Stimulated activated effector memory CD8-positive, alpha-beta T cell treated with anti-CD3 and anti-CD28 coated beads, Interleukin-12 subunit alpha, Interleukin-12 subunit beta, amount 100 ng/mL, for 72 hours (primary cell): ENCODE measurements at regions not wholly inside any gene's neighbourhood (a gene's known extent, or its start where the extent isn't known, plus 50 kb on each side); places are given as distances from the start of the nearest gene placed in this dataset.

Source experiments
- ATAC-seq: fragments of 150-1000 bp; cut with Tn5 transposase; 2 replicates; pipeline ENCODE4 v1.10.0; 2021
- DNase-seq, 2 donors: peaks; one replicate each; pipeline ENCODE4 v3.0.0; 2021 to 2022; ENCODE audit warnings: low spot score in 2 of 2
- H3K27ac Mint-ChIP-seq: one replicate; pipeline ENCODE4 v1.8.0; 2022; ENCODE audit warnings: mild to moderate bottlenecking, mixed read lengths
- H3K36me3 Mint-ChIP-seq: one replicate; pipeline ENCODE4 v1.8.0; 2022; ENCODE audit warnings: mild to moderate bottlenecking, mixed read lengths
- H3K4me1 Mint-ChIP-seq: one replicate; pipeline ENCODE4 v1.8.0; 2022; ENCODE audit warnings: mixed read lengths
- H3K4me3 Mint-ChIP-seq: one replicate; pipeline ENCODE4 v1.8.0; 2022; ENCODE audit warnings: mild to moderate bottlenecking, mixed read lengths
- H3K9me3 Mint-ChIP-seq: one replicate; pipeline ENCODE4 v1.8.0; 2022; ENCODE audit warnings: mixed read lengths

GRCh38 chr16:74092336-74092735, 204.3 kb upstream of the PSMD7 start:
- H3K4me1 Mint-ChIP-seq, result no peaks in the 10 kb centered on the region
- ATAC-seq (no peak), DNase-seq (no peak)
- no peak overlapping the region for H3K27ac Mint-ChIP-seq
- H3K4me3 Mint-ChIP-seq, result no peak overlapping the region
- H3K9me3 Mint-ChIP-seq, result peaks cover 2% of the 10 kb centered on the region
- H3K36me3 Mint-ChIP-seq, result no peaks in the 10 kb centered on the region

- no peak overlapping the region for H3K27ac Mint-ChIP-seq
- no peak overlapping the region for H3K4me3 Mint-ChIP-seq
- peaks cover 6% of the 10 kb centered on the region for H3K9me3 Mint-ChIP-seq
- no peaks in the 10 kb centered on the region for H3K4me1 Mint-ChIP-seq
- DNase-seq (no peak), ATAC-seq (no peak)
- H3K36me3 Mint-ChIP-seq, result no peaks in the 10 kb centered on the region
Measured at GRCh38 chr16:74090871-74091270, 205.7 kb upstream of the PSMD7 start.

GRCh38 chr16:74083541-74083940, 213.1 kb upstream of the PSMD7 start:
- H3K4me1 Mint-ChIP-seq, result no peaks in the 10 kb centered on the region
- no peak for ATAC-seq
- no peak for DNase-seq
- no peaks in the 10 kb centered on the region for H3K36me3 Mint-ChIP-seq
- H3K27ac Mint-ChIP-seq, result no peak overlapping the region
- H3K9me3 Mint-ChIP-seq, result peaks cover 6% of the 10 kb centered on the region
- H3K4me3 Mint-ChIP-seq, result no peak overlapping the region

- H3K27ac Mint-ChIP-seq, result no peak overlapping the region
- DNase-seq, result no peak
- no peaks in the 10 kb centered on the region for H3K4me1 Mint-ChIP-seq
- no peak for ATAC-seq
- H3K9me3 Mint-ChIP-seq, result peaks cover 3% of the 10 kb centered on the region
- no peak overlapping the region for H3K4me3 Mint-ChIP-seq
- H3K36me3 Mint-ChIP-seq, result no peaks in the 10 kb centered on the region
Measured at GRCh38 chr16:74080311-74080710, 216.3 kb upstream of the PSMD7 start.

- Mint-ChIP-seq H3K4me3 (no peak overlapping the region), H3K36me3 (no peaks in the 10 kb centered on the region), H3K27ac (no peak overlapping the region), H3K9me3 (peaks cover 6% of the 10 kb centered on the region), H3K4me1 (no peaks in the 10 kb centered on the region)
- no peak for ATAC-seq
- DNase-seq, result no peak
Measured at GRCh38 chr16:74079232-74079586, 217.4 kb upstream of the PSMD7 start.

- DNase-seq (no peak), ATAC-seq (no peak)
- Mint-ChIP-seq H3K27ac (no peak overlapping the region), H3K4me1 (no peaks in the 10 kb centered on the region), H3K4me3 (no peak overlapping the region), H3K36me3 (no peaks in the 10 kb centered on the region), H3K9me3 (peaks cover 8% of the 10 kb centered on the region)
Measured at GRCh38 chr16:74078511-74079231, 217.9 kb upstream of the PSMD7 start.

- ATAC-seq (no peak), DNase-seq (no peak)
- no peak overlapping the region for H3K27ac Mint-ChIP-seq
- H3K9me3 Mint-ChIP-seq, result peaks cover 11% of the 10 kb centered on the region
- H3K4me1 Mint-ChIP-seq, result no peaks in the 10 kb centered on the region
- H3K4me3 Mint-ChIP-seq, result no peak overlapping the region
- H3K36me3 Mint-ChIP-seq, result no peaks in the 10 kb centered on the region
Measured at GRCh38 chr16:74076568-74076967, 220.0 kb upstream of the PSMD7 start.

GRCh38 chr16:74075393-74075792, 221.2 kb upstream of the PSMD7 start:
- H3K4me1 Mint-ChIP-seq, result no peaks in the 10 kb centered on the region
- no peak overlapping the region for H3K4me3 Mint-ChIP-seq
- no peak for ATAC-seq
- peaks cover 11% of the 10 kb centered on the region for H3K9me3 Mint-ChIP-seq
- H3K27ac Mint-ChIP-seq, result no peak overlapping the region
- no peaks in the 10 kb centered on the region for H3K36me3 Mint-ChIP-seq
- DNase-seq, result no peak

- H3K9me3 Mint-ChIP-seq, result peaks cover 11% of the 10 kb centered on the region
- H3K4me3 Mint-ChIP-seq, result no peak overlapping the region
- no peaks in the 10 kb centered on the region for H3K36me3 Mint-ChIP-seq
- DNase-seq (no peak), ATAC-seq (no peak)
- no peak overlapping the region for H3K27ac Mint-ChIP-seq
- H3K4me1 Mint-ChIP-seq, result no peaks in the 10 kb centered on the region
Measured at GRCh38 chr16:74073456-74073855, 223.2 kb upstream of the PSMD7 start.

- DNase-seq (no peak), ATAC-seq (no peak)
- peaks cover 11% of the 10 kb centered on the region for H3K9me3 Mint-ChIP-seq
- H3K27ac Mint-ChIP-seq, result no peak overlapping the region
- no peaks in the 10 kb centered on the region for H3K36me3 Mint-ChIP-seq
- H3K4me3 Mint-ChIP-seq, result no peak overlapping the region
- H3K4me1 Mint-ChIP-seq, result no peaks in the 10 kb centered on the region
Measured at GRCh38 chr16:74071996-74072535, 224.5 kb upstream of the PSMD7 start.

GRCh38 chr16:74070237-74070636, 226.4 kb upstream of the PSMD7 start:
- ATAC-seq, result no peak
- Mint-ChIP-seq H3K4me3 (no peak overlapping the region), H3K4me1 (no peaks in the 10 kb centered on the region), H3K27ac (no peak overlapping the region), H3K36me3 (no peaks in the 10 kb centered on the region), H3K9me3 (peaks cover 8% of the 10 kb centered on the region)
- DNase-seq, result no peak

GRCh38 chr16:74064120-74064735, 232.4 kb upstream of the PSMD7 start:
- no peak overlapping the region for H3K27ac Mint-ChIP-seq
- H3K9me3 Mint-ChIP-seq, result no peaks in the 10 kb centered on the region
- no peak overlapping the region for H3K4me3 Mint-ChIP-seq
- H3K36me3 Mint-ChIP-seq, result no peaks in the 10 kb centered on the region
- DNase-seq (no peak), ATAC-seq (no peak)
- H3K4me1 Mint-ChIP-seq, result no peaks in the 10 kb centered on the region

GRCh38 chr16:74053826-74054225, 242.8 kb upstream of the PSMD7 start:
- Mint-ChIP-seq H3K9me3 (peaks cover 6% of the 10 kb centered on the region), H3K36me3 (no peaks in the 10 kb centered on the region), H3K27ac (no peak overlapping the region), H3K4me1 (no peaks in the 10 kb centered on the region), H3K4me3 (no peak overlapping the region)
- ATAC-seq, result no peak
- no peak for DNase-seq

- Mint-ChIP-seq H3K4me3 (no peak overlapping the region), H3K27ac (no peak overlapping the region), H3K36me3 (no peaks in the 10 kb centered on the region), H3K4me1 (no peaks in the 10 kb centered on the region), H3K9me3 (peaks cover 4% of the 10 kb centered on the region)
- DNase-seq (no peak), ATAC-seq (no peak)
Measured at GRCh38 chr16:74053312-74053711, 243.3 kb upstream of the PSMD7 start.

GRCh38 chr16:74052016-74052415, 244.6 kb upstream of the PSMD7 start:
- Mint-ChIP-seq H3K27ac (no peak overlapping the region), H3K9me3 (peaks cover 4% of the 10 kb centered on the region), H3K4me3 (no peak overlapping the region), H3K4me1 (no peaks in the 10 kb centered on the region), H3K36me3 (no peaks in the 10 kb centered on the region)
- DNase-seq (no peak), ATAC-seq (no peak)

GRCh38 chr16:74049027-74049426, 247.6 kb upstream of the PSMD7 start:
- Mint-ChIP-seq H3K27ac (no peak overlapping the region), H3K4me1 (no peaks in the 10 kb centered on the region), H3K9me3 (no peaks in the 10 kb centered on the region), H3K4me3 (no peak overlapping the region), H3K36me3 (no peaks in the 10 kb centered on the region)
- no peak for DNase-seq
- ATAC-seq, result no peak
